H1 (cell line): ENCODE measurements at regions not wholly inside any gene's neighbourhood (a gene's known extent, or its start where the extent isn't known, plus 50 kb on each side); places are given as distances from the start of the nearest gene placed in this dataset.

Source experiments
- CTCF ChIA-PET: fragments of 300-600 bp; sonication (Branson Sonifier 250); formaldehyde crosslinking; loops from one replicate; lab custom pipeline; 2021; ENCODE audit not compliant: partially characterized antibody; lab: Charles Lee
- POLR2A ChIA-PET: fragments of 300-600 bp; sonication (Branson Sonifier 250); formaldehyde crosslinking; loops from one replicate; lab custom pipeline; 2021; ENCODE audit warnings: inconsistent platforms; ENCODE audit not compliant: partially characterized antibody; lab: Charles Lee
- DNase-seq, 2 experiments: peaks; one replicate each; pipeline versions ENCODE4 v3.0.0 to v3.0.0-alpha.2; 2010 to 2022; ENCODE audit warnings: low spot score in 2 of 2, low read depth in 1 of 2, mixed read lengths in 1 of 2
- FAIRE-seq: peaks from 2 replicates; lab custom pipeline; 2011; peaks lifted over from hg19 to GRCh38; lab: Jason Lieb, UNC
- H2AFZ ChIP-seq: 2 replicates; pipeline ENCODE4 v1.8.1; 2012; ENCODE audit warnings: low read length, inconsistent platforms
- H2AK5ac ChIP-seq: 2 replicates; pipeline ENCODE4 v1.6.1; 2013; ENCODE audit warnings: low read depth, low read length
- H2BK120ac ChIP-seq: replicated peaks from 2 replicates; pipeline ENCODE3; 2013; ENCODE audit warnings: low read depth, low read length, inconsistent platforms
- H2BK12ac ChIP-seq: 2 replicates; pipeline ENCODE4 v1.6.1; 2013; ENCODE audit warnings: low read depth, low read length
- H2BK15ac ChIP-seq: 2 replicates; pipeline ENCODE4 v1.6.1; 2013; ENCODE audit warnings: low read length
- H2BK20ac ChIP-seq: 2 replicates; pipeline ENCODE4 v1.6.1; 2013; ENCODE audit warnings: low read length
- H2BK5ac ChIP-seq: 2 replicates; pipeline ENCODE4 v1.6.1; 2013; ENCODE audit warnings: low read depth, low read length
- H3K14ac ChIP-seq: 2 replicates; pipeline ENCODE4 v1.6.1; 2013; ENCODE audit warnings: inconsistent platforms; ENCODE audit not compliant: insufficient read length
- H3K18ac ChIP-seq: 2 replicates; pipeline ENCODE4 v1.6.1; 2013; ENCODE audit warnings: low read length; ENCODE audit errors: extremely low read depth
- H3K23ac ChIP-seq: 2 replicates; pipeline ENCODE4 v1.6.1; 2013; ENCODE audit warnings: inconsistent platforms; ENCODE audit not compliant: insufficient read length
- H3K23me2 ChIP-seq: 2 replicates; pipeline ENCODE4 v1.6.1; 2013; ENCODE audit warnings: low read depth, low read length
- H3K27ac ChIP-seq: 2 replicates; pipeline ENCODE4 v1.6.1; 2011; ENCODE audit warnings: low read depth, low read length, inconsistent platforms
- H3K27me3 ChIP-seq, 4 experiments: replicated peaks in 1 of 4; 1 replicate in 1 of 4; 2 replicates in 3 of 4; pipeline versions ENCODE4 v1.6.1 to v1.8.1; 2011 to 2013; ENCODE audit warnings: low read length in 3 of 4, mild to moderate bottlenecking in 3 of 4, inconsistent platforms in 2 of 4, mixed read lengths in 2 of 4, moderate library complexity in 1 of 4; ENCODE audit not compliant: control insufficient read depth in 3 of 4, insufficient read depth in 3 of 4; ENCODE audit errors: extremely low read depth in 1 of 4
- H3K36me3 ChIP-seq, 4 experiments: 2 replicates each; pipeline versions ENCODE4 v1.6.1 to v1.8.1; 2011 to 2013; ENCODE audit warnings: mild to moderate bottlenecking in 4 of 4, low read length in 3 of 4, moderate library complexity in 2 of 4, control low read depth in 1 of 4, inconsistent platforms in 1 of 4; ENCODE audit not compliant: insufficient read depth in 4 of 4, control insufficient read depth in 2 of 4
- H3K4ac ChIP-seq: replicated peaks from 2 replicates; pipeline ENCODE3; 2013; ENCODE audit warnings: low read length, low read depth, mixed read lengths, inconsistent platforms; ENCODE audit not compliant: insufficient read length
- H3K4me1 ChIP-seq, 4 experiments: replicated peaks in 1 of 4; 1 replicate in 1 of 4; 2 replicates in 3 of 4; pipeline versions ENCODE4 v1.6.1 to v1.8.1; 2011 to 2013; ENCODE audit warnings: low read length in 3 of 4, inconsistent platforms in 2 of 4, mixed read lengths in 1 of 4; ENCODE audit not compliant: insufficient read depth in 4 of 4, control insufficient read depth in 3 of 4
- H3K4me2 ChIP-seq, 2 experiments: 2 replicates each; pipeline versions ENCODE4 v1.6.1 to v1.8.1; 2011 to 2013; ENCODE audit warnings: low read depth in 2 of 2, low read length in 2 of 2, control low read depth in 1 of 2, inconsistent platforms in 1 of 2, mild to moderate bottlenecking in 1 of 2; ENCODE audit not compliant: insufficient read depth in 1 of 2
- H3K4me3 ChIP-seq, 4 experiments: fragments of 200-600, 300-600 bp in 1 of 4; sonication (generic), shearing (Covaris generic), sonication (Bioruptor Twin) in 1 of 4; 2 replicates each; pipeline versions ENCODE4 v1.5.1 to v1.8.1; 2011 to 2016; ENCODE audit warnings: low read length in 4 of 4, low read depth in 3 of 4, control low read depth in 2 of 4, inconsistent platforms in 2 of 4, mild to moderate bottlenecking in 2 of 4, mixed read lengths in 1 of 4, moderate library complexity in 1 of 4; ENCODE audit not compliant: insufficient read depth in 2 of 4; ENCODE audit errors: extremely low read depth in 1 of 4
- H3K56ac ChIP-seq: replicated peaks from 2 replicates; pipeline ENCODE3; 2013; ENCODE audit warnings: low read depth, mild to moderate bottlenecking, mixed read lengths, low read length, inconsistent platforms; ENCODE audit not compliant: insufficient read length
- H3K79me1 ChIP-seq: 2 replicates; pipeline ENCODE4 v1.6.1; 2013; ENCODE audit warnings: low read depth, low read length, control low read depth
- H3K79me2 ChIP-seq, 2 experiments: 2 replicates each; pipeline versions ENCODE4 v1.6.1 to v1.8.1; 2012 to 2013; ENCODE audit warnings: low read length in 2 of 2, mild to moderate bottlenecking in 2 of 2, inconsistent platforms in 1 of 2; ENCODE audit not compliant: insufficient read depth in 2 of 2, control insufficient read depth in 1 of 2
- H3K9ac ChIP-seq, 4 experiments: replicated peaks in 1 of 4; 1 replicate in 1 of 4; 2 replicates in 3 of 4; pipeline versions ENCODE4 v1.6.1 to v1.8.1; 2011 to 2013; ENCODE audit warnings: low read depth in 3 of 4, low read length in 3 of 4, control low read depth in 2 of 4, mild to moderate bottlenecking in 2 of 4, moderate library complexity in 2 of 4, inconsistent platforms in 1 of 4; ENCODE audit errors: extremely low read depth in 1 of 4
- H3K9me3 ChIP-seq, 2 experiments: 2 replicates each; pipeline versions ENCODE4 v1.6.1 to v1.8.1; 2012 to 2013; ENCODE audit warnings: mild to moderate bottlenecking in 2 of 2, moderate library complexity in 2 of 2, control low read depth in 1 of 2, inconsistent platforms in 1 of 2, low read depth in 1 of 2, low read length in 1 of 2, mixed read lengths in 1 of 2; ENCODE audit not compliant: insufficient read depth in 2 of 2
- H4K20me1 ChIP-seq, 2 experiments: replicated peaks in 1 of 2; 2 replicates each; pipeline versions ENCODE3 to v1.8.1; 2011 to 2013; ENCODE audit warnings: inconsistent platforms in 2 of 2, low read length in 2 of 2, mild to moderate bottlenecking in 1 of 2; ENCODE audit not compliant: insufficient read depth in 2 of 2, control insufficient read depth in 1 of 2
- H4K5ac ChIP-seq: 2 replicates; pipeline ENCODE4 v1.6.1; 2013; ENCODE audit warnings: low read length, low read depth, mixed read lengths, inconsistent platforms; ENCODE audit not compliant: insufficient read length
- H4K8ac ChIP-seq: 2 replicates; pipeline ENCODE4 v1.8.0; 2013; ENCODE audit warnings: mild to moderate bottlenecking, moderate library complexity, low read length, inconsistent platforms; ENCODE audit not compliant: insufficient read depth; ENCODE audit errors: extremely low read depth
- H4K91ac ChIP-seq: replicated peaks from 2 replicates; pipeline ENCODE3; 2013; ENCODE audit warnings: low read length, mixed read lengths, inconsistent platforms; ENCODE audit not compliant: insufficient read length
- ASH2L ChIP-seq: fragments of 200-600, 300-600 bp; sonication (generic); IDR thresholded peaks from one replicate; pipeline ENCODE4 v1.7.1; 2017; ENCODE audit warnings: low read length
- BACH1 ChIP-seq: IDR thresholded peaks from 2 replicates; pipeline ENCODE4 v1.6.1; 2012; ENCODE audit warnings: low read length, improper control_type of control experiment
- CEBPB ChIP-seq: IDR thresholded peaks from 2 replicates; pipeline ENCODE4 v1.6.1; 2012; ENCODE audit warnings: low read depth, low read length
- CHD2 ChIP-seq: IDR thresholded peaks from 2 replicates; pipeline ENCODE4 v1.6.1; 2012; ENCODE audit warnings: low read length, improper control_type of control experiment
- EGR1 ChIP-seq: IDR thresholded peaks from 2 replicates; pipeline ENCODE4 v1.6.1; 2011; ENCODE audit warnings: low read depth, low read length, borderline replicate concordance
- EP300 ChIP-seq, 2 experiments: IDR thresholded peaks; 1 replicate in 1 of 2; 2 replicates in 1 of 2; pipeline ENCODE4 v1.6.1; 2011 to 2012; ENCODE audit warnings: low read depth in 2 of 2, low read length in 2 of 2, mild to moderate bottlenecking in 2 of 2, borderline replicate concordance in 1 of 2, inconsistent platforms in 1 of 2, moderate library complexity in 1 of 2
- EZH2 ChIP-seq: fragments of 200-600 bp; sonication (generic); IDR thresholded peaks from 2 replicates; pipeline ENCODE4 v1.7.1; 2012; ENCODE audit warnings: low read depth, mild to moderate bottlenecking, moderate library complexity, low read length, inconsistent platforms; ENCODE audit not compliant: severe bottlenecking
- JUN ChIP-seq: IDR thresholded peaks from 2 replicates; pipeline ENCODE4 v1.6.1; 2011; ENCODE audit warnings: low read depth, mild to moderate bottlenecking, improper control_type of control experiment, low read length
- KDM4A ChIP-seq: IDR thresholded peaks from one replicate; pipeline ENCODE4 v1.7.1; 2012; ENCODE audit warnings: low read depth, mild to moderate bottlenecking, moderate library complexity, low read length, inconsistent platforms; ENCODE audit not compliant: severe bottlenecking
- POU5F1 ChIP-seq: IDR thresholded peaks from 2 replicates; pipeline ENCODE4 v1.6.1; 2011; ENCODE audit warnings: low read depth, mild to moderate bottlenecking, low read length, moderate library complexity
- RFX5 ChIP-seq: IDR thresholded peaks from 2 replicates; pipeline ENCODE4 v1.6.1; 2011; ENCODE audit warnings: low read depth, low read length, improper control_type of control experiment, borderline replicate concordance
- RXRA ChIP-seq: IDR thresholded peaks from 2 replicates; pipeline ENCODE4 v1.6.1; 2011; ENCODE audit warnings: low read depth, mild to moderate bottlenecking, low read length, moderate library complexity; ENCODE audit not compliant: insufficient read depth
- SIN3A ChIP-seq, 2 experiments: IDR thresholded peaks in 1 of 2; conservative IDR thresholded peaks in 1 of 2; 2 replicates each; pipeline ENCODE4 v1.6.1; 2011 to 2012; ENCODE audit warnings: low read length in 2 of 2, improper control_type of control experiment in 1 of 2, low read depth in 1 of 2, mild to moderate bottlenecking in 1 of 2
- SP4 ChIP-seq: IDR thresholded peaks from 2 replicates; pipeline ENCODE4 v1.6.1; 2012; ENCODE audit warnings: low read length, inconsistent platforms
- TCF12 ChIP-seq: IDR thresholded peaks from 2 replicates; pipeline ENCODE4 v1.6.1; 2011; ENCODE audit warnings: low read depth, mild to moderate bottlenecking, low read length
- TEAD4 ChIP-seq: IDR thresholded peaks from 2 replicates; pipeline ENCODE4 v1.6.1; 2012; ENCODE audit warnings: low read depth, low read length, inconsistent platforms, mixed read lengths
- WGBS, 2 experiments: shearing (Covaris generic) in 1 of 2; methylation state at CpG; one replicate each; pipeline versions ENCODE4 v1.1.6 to v1.1.7; 2013 to 2015; ENCODE audit warnings: low lambda C conversion rate in 2 of 2, mixed read lengths in 2 of 2, inconsistent platforms in 1 of 2, low coverage in 1 of 2, missing lambda C conversion rate in 1 of 2; ENCODE audit not compliant: insufficient replicate concordance in 2 of 2, insufficient coverage in 1 of 2, insufficient read length in 1 of 2; ENCODE audit errors: extremely low coverage in 1 of 2, missing lambda C conversion rate in 1 of 2; 5-methylcytosine and 5-hydroxymethylcytosine counted together

- no peaks in the 10 kb centered on the region for H3K23me2 ChIP-seq
- no peaks in the 10 kb centered on the region for H4K20me1 ChIP-seq
- no peaks in the 10 kb centered on the region for H3K9me3 ChIP-seq
- H2BK15ac ChIP-seq = no peak overlapping the region
- FAIRE-seq = no peak
- no peak overlapping the region for H3K14ac ChIP-seq
- POLR2A ChIA-PET = no interaction called here
- no peak overlapping the region for H3K9ac ChIP-seq
- H4K91ac ChIP-seq = no peak overlapping the region
- no peaks in the 10 kb centered on the region for H3K36me3 ChIP-seq
- WGBS, 2 experiments = 58% methylated on average over 3 of the region's 3 CpGs; no CpG with 5 or more reads in 1 of the 2 experiments
- H2BK120ac ChIP-seq = no peak overlapping the region
- no peaks in the 10 kb centered on the region for H3K79me2 ChIP-seq
- no peak overlapping the region for H3K56ac ChIP-seq
- H3K23ac ChIP-seq = no peak overlapping the region
- H3K27ac ChIP-seq = no peak overlapping the region
- no peak overlapping the region for H2BK5ac ChIP-seq
- H3K79me1 ChIP-seq = no peaks in the 10 kb centered on the region
- no peak for DNase-seq
- no peak overlapping the region for H2AK5ac ChIP-seq
- H3K4ac ChIP-seq = no peak overlapping the region
- no peak overlapping the region for H2BK12ac ChIP-seq
- CTCF ChIA-PET = interaction anchor here (0.9 to 1.5 kb wide), 3 partner anchors 11 to 210 kb away, joined by 4 read pairs; no protein-coding TSS in a partner anchor
- no peak overlapping the region for H4K5ac ChIP-seq
- H4K8ac ChIP-seq = no peak overlapping the region
- no peak overlapping the region for H3K18ac ChIP-seq
- no peak overlapping the region for H3K4me2 ChIP-seq
- H3K27me3 ChIP-seq = no peaks in the 10 kb centered on the region
- no peaks in the 10 kb centered on the region for H3K4me1 ChIP-seq
- no peak overlapping the region for H3K4me3 ChIP-seq
- H2AFZ ChIP-seq = no peak overlapping the region
- H2BK20ac ChIP-seq = no peak overlapping the region
- TF ChIP-seq CEBPB = no peak
- no peak for TF ChIP-seq KDM4A
- no peak for TF ChIP-seq POU5F1
- TF ChIP-seq JUN = no peak
- TF ChIP-seq BACH1 = no peak
- TF ChIP-seq ASH2L = no peak
- TF ChIP-seq RFX5 = no peak
- no peak for TF ChIP-seq EP300 (IDR thresholded peaks at IDR 0.05; ENCODE audit: borderline replicate concordance in 1 of 2, low read depth in 2 of 2, low read length in 2 of 2)
- TF ChIP-seq CHD2 = no peak
- no peak for TF ChIP-seq EZH2
- TF ChIP-seq TEAD4 = no peak
- TF ChIP-seq SP4 = no peak
- TF ChIP-seq RXRA = no peak
- no peak for TF ChIP-seq SIN3A (conservative IDR thresholded peaks at IDR 0.05 in 1 of 2, IDR thresholded peaks at IDR 0.05 in 1 of 2; ENCODE audit: low read depth in 1 of 2, low read length in 2 of 2)
- TF ChIP-seq EGR1 = no peak
- no peak for TF ChIP-seq TCF12
These were observed 520.9 kb upstream of the PKN2 start for GRCh38 chr1:88163187-88163586.
